Ectodermal cell (in vitro differentiated cells): ENCODE measurements at regions not wholly inside any gene's neighbourhood (a gene's known extent, or its start where the extent isn't known, plus 50 kb on each side); places are given as distances from the start of the nearest gene placed in this dataset.

ENCODE experiments used
- H3K27ac ChIP-seq: 2 replicates; pipeline ENCODE4 v1.7.0; 2013; ENCODE audit warnings: mild to moderate bottlenecking, low read depth, low read length; ENCODE audit not compliant: insufficient read depth, poor library complexity, severe bottlenecking
- H3K27me3 ChIP-seq: 2 replicates; pipeline ENCODE4 v1.7.0; 2013; ENCODE audit warnings: mild to moderate bottlenecking, low read length; ENCODE audit not compliant: insufficient read depth, control insufficient read depth, poor library complexity, severe bottlenecking
- H3K36me3 ChIP-seq: one replicate; pipeline ENCODE4 v1.7.0; 2013; ENCODE audit warnings: low read length; ENCODE audit not compliant: control insufficient read depth, insufficient read depth
- H3K4me1 ChIP-seq: one replicate; pipeline ENCODE4 v1.7.0; 2013; ENCODE audit warnings: low read length; ENCODE audit not compliant: control insufficient read depth, insufficient read depth
- H3K4me3 ChIP-seq: 2 replicates; pipeline ENCODE4 v1.7.0; 2013; ENCODE audit warnings: low read depth, low read length, control low read depth; ENCODE audit not compliant: insufficient read depth
- H3K9me3 ChIP-seq: 2 replicates; pipeline ENCODE4 v1.7.0; 2013; ENCODE audit warnings: mild to moderate bottlenecking, low read length, moderate library complexity; ENCODE audit not compliant: control insufficient read depth
- WGBS, 2 experiments: methylation state at CpG; one replicate each; pipeline ENCODE4 v1.1.7; 2013; ENCODE audit warnings: missing lambda C conversion rate in 2 of 2; 5-methylcytosine and 5-hydroxymethylcytosine counted together

DNA sequence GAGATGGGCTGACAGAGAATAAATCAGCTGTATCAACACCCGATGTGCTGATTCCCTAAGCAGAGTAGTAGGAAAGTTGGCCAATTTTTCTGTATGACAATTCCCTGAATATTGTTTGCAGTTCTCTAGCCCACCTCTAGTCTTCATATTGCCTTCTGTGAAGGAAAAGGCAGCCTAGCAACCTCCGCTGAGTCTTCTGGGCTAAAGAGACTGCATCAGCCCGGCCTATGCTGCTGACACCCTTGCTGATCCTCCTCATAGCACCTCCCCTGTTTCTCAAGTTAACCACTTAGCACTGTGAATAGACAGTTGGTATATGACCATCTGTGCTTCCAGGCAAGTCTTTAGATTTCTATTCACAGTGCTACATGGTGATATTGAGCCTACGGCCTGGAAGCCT is 161.1 kb upstream of the EGLN3 start:
- Histone ChIP-seq H3K36me3 (no peaks in the 10 kb centered on the region), H3K27ac (no peak overlapping the region), H3K27me3 (no peaks in the 10 kb centered on the region), H3K4me1 (peaks cover 4% of the 10 kb centered on the region), H3K9me3 (no peaks in the 10 kb centered on the region), H3K4me3 (no peak overlapping the region)
- WGBS, 2 experiments, result 82 to 93% methylated on average over 4 of the region's 4 CpGs

DNA sequence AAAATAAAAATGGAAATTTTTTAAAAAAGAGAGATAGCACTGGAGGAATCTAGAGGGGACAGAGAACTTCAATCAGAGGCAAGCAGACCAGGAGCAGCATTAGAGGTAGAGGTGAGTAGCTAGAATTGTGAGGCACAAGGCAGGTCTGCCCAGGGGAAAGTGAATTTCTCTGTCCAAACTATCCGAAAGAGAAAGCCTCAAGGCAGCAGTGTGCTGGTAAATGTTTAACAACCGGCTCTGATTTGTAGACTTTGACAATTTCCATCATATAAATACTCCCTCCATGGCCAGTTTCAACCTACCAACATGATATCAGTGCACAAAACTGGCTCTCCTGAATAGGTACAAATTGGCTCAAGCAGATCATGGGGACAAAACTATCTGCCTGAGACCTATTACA is 160.6 kb upstream of the EGLN3 start:
- Histone ChIP-seq H3K4me3 (no peak overlapping the region), H3K9me3 (no peaks in the 10 kb centered on the region), H3K27ac (no peak overlapping the region), H3K4me1 (peaks cover 4% of the 10 kb centered on the region), H3K27me3 (no peaks in the 10 kb centered on the region), H3K36me3 (no peaks in the 10 kb centered on the region)
- WGBS, 2 experiments, result 88 to 96% methylated on average over 2 of the region's 2 CpGs

DNA sequence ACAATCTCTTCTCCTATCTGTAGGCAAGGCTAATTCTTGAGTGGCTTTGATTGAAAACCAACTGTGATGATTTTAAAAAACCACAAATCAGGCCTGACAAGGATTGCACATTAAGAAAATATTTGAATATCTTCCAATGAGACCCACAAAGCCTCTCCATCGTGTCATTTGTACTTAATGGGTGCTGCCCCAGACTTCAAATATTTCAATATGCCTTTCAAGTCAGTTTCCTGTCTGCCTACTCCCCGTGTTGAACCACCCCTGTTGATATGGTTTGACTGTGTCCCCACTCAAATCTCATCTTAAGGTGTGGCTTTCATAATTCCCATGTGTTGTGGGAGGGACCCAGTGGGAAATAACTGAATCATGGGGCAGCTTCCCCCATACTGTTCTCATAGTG is 159.7 kb upstream of the EGLN3 start:
- Histone ChIP-seq H3K4me3 (no peak overlapping the region), H3K9me3 (no peaks in the 10 kb centered on the region), H3K4me1 (peaks cover 4% of the 10 kb centered on the region), H3K27me3 (no peaks in the 10 kb centered on the region), H3K27ac (no peak overlapping the region), H3K36me3 (no peaks in the 10 kb centered on the region)
- WGBS, 2 experiments, result 83 to 90% methylated on average over 2 of the region's 2 CpGs

DNA sequence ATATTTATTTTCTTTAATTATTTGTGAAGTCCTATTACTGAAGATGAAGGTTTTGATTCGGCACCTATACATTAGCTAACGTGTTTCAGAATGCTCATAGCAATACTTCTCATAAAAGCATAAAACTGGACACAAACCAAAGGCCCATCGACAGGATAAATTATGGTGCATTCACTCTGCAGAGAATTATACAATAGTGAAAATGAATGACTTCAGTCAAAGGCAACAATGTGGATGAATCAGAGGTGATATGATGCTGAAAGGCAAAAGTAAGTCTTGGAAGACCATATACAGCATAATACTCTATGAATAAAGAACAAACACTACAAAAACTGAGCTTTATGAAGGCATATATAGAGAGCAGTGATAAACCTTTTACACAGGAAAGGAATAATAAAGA is 156.6 kb upstream of the EGLN3 start:
- H3K36me3 ChIP-seq, result no peaks in the 10 kb centered on the region
- H3K9me3 ChIP-seq, result no peaks in the 10 kb centered on the region
- no peak overlapping the region for H3K27ac ChIP-seq
- no peaks in the 10 kb centered on the region for H3K27me3 ChIP-seq
- H3K4me1 ChIP-seq, result peaks cover 14% of the 10 kb centered on the region
- H3K4me3 ChIP-seq, result no peak overlapping the region
- WGBS, 2 experiments, result 94 to 96% methylated on average over 3 of the region's 3 CpGs

DNA sequence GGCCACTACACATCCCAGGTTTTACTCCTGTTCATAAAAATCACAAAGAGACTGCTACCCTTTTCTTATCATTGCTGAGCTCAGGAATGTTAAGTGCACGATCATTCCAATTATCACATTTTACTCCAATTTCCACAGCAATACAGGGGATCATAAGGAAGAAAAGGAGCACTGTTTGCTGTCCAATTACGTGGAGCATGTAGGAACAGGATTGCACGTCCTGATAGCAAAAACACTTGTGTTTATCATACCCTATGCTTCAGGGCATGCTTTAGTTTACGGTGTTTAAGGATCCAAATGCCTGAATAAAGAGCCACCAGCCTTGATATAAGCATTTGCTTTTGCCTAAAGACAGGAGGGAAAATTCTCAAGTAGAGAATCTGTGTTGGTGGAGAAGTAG is 155.4 kb upstream of the EGLN3 start:
- Histone ChIP-seq H3K27me3 (no peaks in the 10 kb centered on the region), H3K4me1 (peaks cover 14% of the 10 kb centered on the region), H3K9me3 (no peaks in the 10 kb centered on the region), H3K4me3 (no peak overlapping the region), H3K27ac (no peak overlapping the region), H3K36me3 (no peaks in the 10 kb centered on the region)
- 94 to 96% methylated on average over 4 of the region's 4 CpGs for WGBS, 2 experiments

DNA sequence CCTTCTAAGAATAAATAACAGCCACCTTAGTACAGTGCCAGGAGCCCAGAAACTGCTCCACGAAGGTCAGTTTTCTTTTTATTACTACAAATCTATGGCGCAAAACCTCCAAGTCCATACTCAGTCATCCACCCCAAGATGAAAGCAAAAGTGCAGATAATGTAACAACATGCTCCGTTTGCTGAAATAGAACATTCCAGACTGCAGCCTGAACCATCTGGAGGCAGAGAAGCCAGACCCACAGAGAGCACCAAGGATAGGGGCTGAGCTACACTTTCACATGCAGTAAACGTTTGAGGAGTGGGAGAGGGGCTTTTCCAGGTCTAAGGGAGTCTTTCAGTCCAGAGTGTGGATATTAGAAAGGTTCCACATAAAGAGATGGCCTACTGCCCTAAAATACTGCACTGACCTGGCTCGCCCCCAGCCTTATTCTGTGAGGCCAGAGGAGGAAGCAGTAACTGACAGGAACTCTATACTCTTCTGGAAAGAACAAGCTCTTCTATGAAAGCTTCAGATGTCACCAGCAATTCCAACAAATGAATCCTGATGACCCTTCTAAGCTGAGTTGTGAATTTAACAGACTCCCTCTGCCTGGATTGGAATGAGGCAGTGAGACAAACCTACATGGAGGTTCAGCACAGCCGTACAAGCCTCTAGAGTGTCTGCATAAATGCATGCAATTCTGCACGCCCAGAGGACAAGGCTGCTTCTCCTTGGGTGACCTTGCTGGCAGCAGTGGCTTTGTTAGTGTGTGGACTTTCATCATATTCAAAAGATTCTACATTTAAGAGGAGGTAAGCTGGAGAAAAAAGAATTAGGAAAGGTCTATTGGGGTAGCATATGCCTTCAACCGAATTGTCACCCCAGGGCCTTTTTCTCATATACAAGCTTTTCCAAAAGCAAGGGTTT is 153.9 kb upstream of the EGLN3 start:
- Histone ChIP-seq H3K27ac (no peak overlapping the region), H3K36me3 (no peaks in the 10 kb centered on the region), H3K9me3 (no peaks in the 10 kb centered on the region), H3K27me3 (no peaks in the 10 kb centered on the region), H3K4me3 (no peak overlapping the region), H3K4me1 (peaks cover 14% of the 10 kb centered on the region)
- WGBS, 2 experiments, result 92 to 93% methylated on average over 8 of the region's 8 CpGs

DNA sequence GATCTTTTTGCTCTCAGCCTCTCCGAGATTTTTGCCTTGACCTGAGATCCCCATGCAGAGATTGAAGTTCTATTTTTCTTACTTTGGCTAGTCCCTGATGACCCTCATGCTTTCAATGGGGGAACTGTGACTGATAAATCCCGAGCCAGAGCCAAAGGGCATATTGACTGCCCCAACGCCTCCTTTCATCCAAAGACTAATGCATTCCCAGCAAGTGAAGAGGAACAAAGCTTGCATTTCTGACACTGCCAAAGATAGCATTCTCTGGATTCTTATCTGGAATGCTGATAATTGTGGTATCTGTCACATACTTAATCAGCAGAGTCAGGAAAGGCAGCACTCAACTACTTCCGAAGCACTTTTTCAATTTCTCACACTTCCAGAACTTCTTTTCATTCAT is 152.3 kb upstream of the EGLN3 start:
- 66 to 74% methylated on average over 4 of the region's 4 CpGs for WGBS, 2 experiments
- Histone ChIP-seq H3K36me3 (no peaks in the 10 kb centered on the region), H3K27me3 (no peaks in the 10 kb centered on the region), H3K4me1 (peaks cover 14% of the 10 kb centered on the region), H3K4me3 (no peak overlapping the region), H3K27ac (peak overlapping the region; percentile 65), H3K9me3 (no peaks in the 10 kb centered on the region)

DNA sequence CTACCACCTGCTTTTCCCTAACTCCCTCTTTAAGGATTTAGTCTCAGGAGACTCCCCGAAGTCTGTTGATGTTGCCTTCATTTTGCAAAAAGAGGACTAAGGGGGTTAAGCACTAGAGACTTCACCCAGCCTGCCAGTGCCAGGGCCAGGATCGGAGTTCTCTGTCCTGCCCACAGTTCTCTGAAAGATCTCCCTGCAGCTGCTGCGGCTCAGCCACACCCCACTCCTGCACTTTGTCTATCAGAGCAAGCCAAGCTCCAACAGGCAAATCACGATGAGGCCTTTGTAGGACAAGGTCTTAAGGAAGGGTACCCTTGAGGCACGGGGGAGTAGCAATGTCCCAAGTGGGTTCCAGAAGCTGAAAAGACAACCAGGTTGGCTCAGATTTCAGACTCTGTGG is 148.8 kb upstream of the EGLN3 start:
- H3K4me1 ChIP-seq, result peaks cover 14% of the 10 kb centered on the region
- WGBS, 2 experiments, result 90 to 96% methylated on average over 5 of the region's 5 CpGs

DNA sequence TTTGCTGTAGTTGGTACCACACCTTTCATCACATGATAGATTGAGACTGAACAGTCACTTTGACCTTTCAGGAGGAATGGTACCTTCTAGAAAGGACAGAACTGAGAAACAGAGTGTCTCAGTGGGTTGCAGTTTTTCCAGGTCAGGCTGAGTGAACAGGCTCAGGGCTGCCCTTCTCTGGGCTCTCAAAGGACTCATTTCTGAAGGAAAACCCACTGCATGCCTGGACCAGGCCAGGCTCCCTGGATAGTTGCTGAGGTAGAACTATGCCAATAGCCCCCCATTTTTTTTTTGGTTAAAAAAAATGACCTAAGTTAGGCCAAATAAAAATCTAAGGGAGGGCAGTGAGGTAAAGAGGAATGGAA is 148.1 kb upstream of the EGLN3 start:
- Histone ChIP-seq H3K4me1 (peaks cover 14% of the 10 kb centered on the region), H3K36me3 (no peaks in the 10 kb centered on the region), H3K27me3 (no peaks in the 10 kb centered on the region), H3K9me3 (no peaks in the 10 kb centered on the region), H3K4me3 (no peak overlapping the region), H3K27ac (no peak overlapping the region)

More for the DNA sequence above, 148.8 kb upstream of the EGLN3 start:
- Histone ChIP-seq H3K27me3 (no peaks in the 10 kb centered on the region), H3K36me3 (no peaks in the 10 kb centered on the region), H3K27ac (no peak overlapping the region), H3K4me3 (no peak overlapping the region), H3K9me3 (no peaks in the 10 kb centered on the region)

DNA sequence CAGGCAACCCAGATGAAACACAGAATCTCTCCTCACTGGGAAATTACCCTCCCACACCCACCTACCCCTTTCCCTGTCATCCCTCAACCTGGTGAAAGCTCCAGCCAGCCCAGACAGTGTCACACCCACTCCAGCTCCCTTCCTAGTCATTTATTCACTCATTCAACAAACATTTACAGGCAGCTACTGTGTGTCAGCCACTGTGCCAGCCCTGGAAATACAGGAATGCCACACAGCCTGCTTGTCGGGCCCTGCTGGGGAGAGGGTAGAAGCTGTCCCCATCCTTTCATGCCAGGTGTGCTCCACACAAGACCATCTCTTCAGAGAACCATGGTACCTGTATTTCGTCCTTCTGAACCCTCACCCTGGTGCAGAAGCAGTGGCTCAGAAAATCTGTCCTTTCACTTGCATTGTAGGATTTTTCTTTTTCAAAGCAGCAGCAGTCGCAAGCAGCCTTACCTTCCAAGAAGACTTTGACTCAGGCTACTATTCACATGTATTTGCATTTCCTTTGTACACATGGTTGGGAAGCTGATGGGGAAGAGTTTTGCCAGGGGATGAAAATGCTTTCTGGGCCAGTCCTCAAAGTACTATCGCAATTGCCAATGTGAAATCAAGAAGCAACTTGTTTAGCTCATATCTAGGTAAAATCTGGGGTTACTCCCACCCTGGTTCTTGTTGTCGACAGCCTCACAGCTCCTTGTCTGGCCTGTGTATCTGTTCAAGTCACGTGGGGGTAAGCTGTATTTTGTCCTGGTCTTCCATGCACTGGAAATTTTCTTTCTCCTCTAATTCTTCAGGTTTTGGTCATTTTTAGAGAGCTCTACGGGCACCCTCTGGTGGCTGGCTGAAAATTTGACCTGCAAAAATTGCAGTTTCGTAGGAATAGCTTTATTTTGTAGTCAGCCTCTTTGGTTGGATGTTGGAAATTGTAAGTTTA is 147.4 kb upstream of the EGLN3 start:
- no peak overlapping the region for H3K27ac ChIP-seq
- H3K36me3 ChIP-seq, result no peaks in the 10 kb centered on the region
- no peaks in the 10 kb centered on the region for H3K27me3 ChIP-seq
- H3K4me1 ChIP-seq, result peaks cover 8% of the 10 kb centered on the region
- 60 to 63% methylated on average over 8 of the region's 8 CpGs for WGBS, 2 experiments
- no peak overlapping the region for H3K4me3 ChIP-seq
- H3K9me3 ChIP-seq, result no peaks in the 10 kb centered on the region
